GM18909 (cell line): ENCODE measurements at regions not wholly inside any gene's neighbourhood (a gene's known extent, or its start where the extent isn't known, plus 50 kb on each side); places are given as distances from the start of the nearest gene placed in this dataset.
"Not testable (repeated sequence)": the region's sequence is repeated elsewhere in the genome, so short reads cannot be mapped to it uniquely, and the experiment has no call there.

Source experiments
- ATAC-seq: cut with Tn5 transposase; IDR thresholded peaks from one replicate; pipeline ENCODE4 v1.9.1; 2021; ENCODE audit warnings: mild to moderate bottlenecking; ENCODE audit not compliant: unreplicated experiment, poor library complexity

DNA sequence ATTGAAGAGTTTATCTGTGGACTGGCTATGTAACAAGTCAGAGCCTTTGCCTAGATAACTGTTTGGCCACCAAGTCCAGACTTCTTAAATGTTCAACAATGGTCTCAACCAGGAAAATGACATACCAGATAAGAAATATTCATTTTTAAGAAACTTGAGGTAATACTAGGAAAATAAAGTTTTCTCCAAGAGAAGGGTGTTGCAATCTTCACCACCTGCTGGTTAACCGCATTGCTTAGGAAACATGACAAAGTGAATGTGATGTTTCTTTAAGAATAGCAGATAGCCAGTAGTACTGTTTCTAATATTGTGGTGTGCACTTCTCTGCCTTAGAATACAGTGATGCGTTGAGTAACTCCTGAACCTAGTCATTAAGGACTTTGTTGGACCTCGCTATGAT is 321.5 kb upstream of the CADM2 start:
- no peak for ATAC-seq

DNA sequence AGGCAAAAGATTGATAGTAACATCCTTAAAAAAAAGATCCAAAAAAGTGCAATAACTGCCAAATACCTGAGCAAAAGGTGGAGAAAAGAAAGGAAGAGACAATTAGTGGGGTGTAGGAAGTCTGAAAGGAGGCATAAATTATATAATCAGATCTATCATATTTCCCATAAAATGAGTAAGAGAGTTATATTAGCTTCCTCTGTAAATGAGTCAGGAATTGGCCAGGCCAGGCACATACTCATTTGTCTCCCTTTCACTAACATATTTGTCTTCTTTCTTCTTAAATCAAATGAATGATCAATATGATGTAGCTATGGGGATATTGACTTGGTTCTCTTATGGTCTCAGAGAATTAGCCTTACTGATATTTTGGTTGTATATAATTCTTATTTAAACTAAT is 292.3 kb upstream of the CADM2 start:
- ATAC-seq, result no peak

DNA sequence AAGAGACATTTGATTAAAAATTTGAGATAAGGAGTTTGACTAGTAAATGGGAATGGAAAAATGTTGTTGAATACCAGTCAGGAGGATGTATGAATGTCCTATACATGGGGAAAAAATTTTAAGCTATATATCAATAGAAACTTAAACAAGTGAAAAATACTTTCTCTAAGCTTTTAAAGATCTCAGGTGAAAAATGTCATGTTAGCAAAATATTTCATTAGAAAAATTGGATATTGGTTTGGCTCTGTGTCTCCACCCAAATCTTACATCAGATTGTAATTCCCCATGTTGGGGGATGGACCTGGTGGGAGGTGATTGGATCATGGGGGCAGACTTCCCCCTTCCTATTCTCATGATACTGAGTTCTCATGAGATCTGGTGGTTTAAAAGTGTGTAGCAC is 279.6 kb upstream of the CADM2 start:
- no peak for ATAC-seq

- ATAC-seq, result no peak
Observed at GRCh38 chr3:84680700-84681099, 278.1 kb upstream of the CADM2 start.

- no peak for ATAC-seq
Observed at GRCh38 chr3:84683493-84683892, 275.3 kb upstream of the CADM2 start.

DNA sequence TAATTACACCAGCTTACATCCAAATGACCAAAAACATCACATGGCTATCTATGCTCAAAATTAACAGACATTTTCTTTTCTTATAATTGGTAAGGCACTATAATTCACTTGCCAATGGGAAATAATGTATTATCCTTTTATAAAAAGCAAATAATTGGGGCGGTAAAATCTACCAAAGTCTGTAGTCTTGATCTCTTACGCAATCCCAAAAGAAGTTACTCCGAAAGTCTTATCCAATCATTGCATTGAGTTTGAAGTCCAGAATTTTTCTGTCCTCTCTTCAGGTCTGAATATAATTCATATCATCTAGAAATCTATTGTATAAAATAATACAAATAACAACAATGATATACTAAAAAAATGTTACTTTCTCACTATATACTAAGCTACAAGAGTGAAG is 273.3 kb upstream of the CADM2 start:
- no peak for ATAC-seq

- no peak for ATAC-seq
Observed at GRCh38 chr3:84692261-84692660, 266.5 kb upstream of the CADM2 start.

- not testable (repeated sequence) for ATAC-seq
Observed at GRCh38 chr3:84710288-84710687, 248.5 kb upstream of the CADM2 start.

GRCh38 chr3:84717894-84718293 is 240.9 kb upstream of the CADM2 start:
- no peak for ATAC-seq

DNA sequence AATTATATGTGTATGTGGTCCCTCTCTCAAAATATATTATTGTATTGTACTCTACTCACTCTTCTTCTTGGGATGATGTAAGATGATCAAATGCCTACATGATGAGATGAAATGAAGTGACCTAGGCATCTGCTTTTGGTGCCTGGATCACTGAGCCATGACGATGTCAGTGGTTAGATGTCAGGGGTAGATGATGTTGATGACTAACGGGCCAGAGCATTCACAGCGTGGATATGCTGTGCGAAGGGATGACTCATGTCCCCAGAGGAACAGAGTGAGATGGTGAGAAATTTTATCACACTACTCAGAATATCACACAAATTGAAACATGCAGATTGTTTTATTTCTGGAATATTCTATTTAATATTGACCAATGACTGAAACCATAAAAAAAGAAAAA is 233.9 kb upstream of the CADM2 start:
- no peak for ATAC-seq

DNA sequence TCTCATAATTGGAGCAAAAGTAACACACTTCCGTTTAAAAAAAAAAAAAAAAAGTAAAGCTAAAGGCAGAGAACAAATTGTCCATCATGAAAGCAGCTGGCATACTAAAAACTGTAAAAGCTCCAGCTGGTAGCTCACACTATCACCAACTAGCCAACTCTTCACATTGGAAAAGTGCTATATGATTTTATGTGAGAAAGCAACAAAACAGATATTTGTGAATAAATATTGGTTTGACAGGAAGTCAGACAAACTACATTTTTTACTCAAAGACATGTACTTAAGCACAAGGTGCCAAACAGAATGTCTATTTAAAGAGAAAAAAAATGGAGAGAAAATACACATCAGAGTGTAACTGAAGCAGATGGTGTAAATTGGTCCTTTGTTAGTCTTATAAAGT is 231.2 kb upstream of the CADM2 start:
- ATAC-seq, result no peak

DNA sequence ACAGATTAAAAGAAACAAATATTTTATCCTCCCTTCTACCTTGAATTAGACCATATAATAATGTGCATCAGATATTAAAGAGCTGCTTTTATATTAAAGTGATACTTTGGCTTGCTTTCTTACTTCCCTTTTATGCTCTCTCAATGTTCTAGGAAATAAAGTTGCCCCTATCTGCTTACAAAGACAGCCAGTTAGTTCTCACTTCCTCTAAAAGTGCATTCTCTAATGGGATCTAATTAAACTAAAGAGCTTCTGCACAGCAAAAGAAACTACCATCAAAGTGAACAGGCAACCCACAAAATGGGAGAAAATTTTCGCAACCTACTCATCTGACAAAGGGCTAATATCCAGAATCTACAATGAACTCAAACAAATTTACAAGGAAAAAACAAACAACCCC is 224.1 kb upstream of the CADM2 start:
- ATAC-seq, result not testable (repeated sequence)

DNA sequence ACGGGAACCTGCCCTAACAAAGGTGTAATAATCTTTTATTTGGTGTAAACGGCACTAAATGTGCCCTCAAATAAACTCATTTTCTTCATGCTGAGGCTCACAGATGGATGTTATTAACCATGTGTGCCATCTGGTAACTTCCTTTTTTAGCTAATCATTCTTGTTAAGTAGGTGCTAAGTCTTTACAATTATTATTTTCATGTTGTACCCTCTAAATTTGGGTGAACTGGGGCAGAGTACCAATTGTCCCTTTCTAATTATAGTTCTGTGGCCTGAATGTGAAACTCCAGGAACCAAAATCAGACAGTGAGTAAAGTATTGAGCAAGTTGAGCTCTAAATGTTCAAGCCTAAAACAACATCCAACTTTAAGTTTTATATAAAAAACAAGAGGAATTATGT is 220.7 kb upstream of the CADM2 start:
- no peak for ATAC-seq

DNA sequence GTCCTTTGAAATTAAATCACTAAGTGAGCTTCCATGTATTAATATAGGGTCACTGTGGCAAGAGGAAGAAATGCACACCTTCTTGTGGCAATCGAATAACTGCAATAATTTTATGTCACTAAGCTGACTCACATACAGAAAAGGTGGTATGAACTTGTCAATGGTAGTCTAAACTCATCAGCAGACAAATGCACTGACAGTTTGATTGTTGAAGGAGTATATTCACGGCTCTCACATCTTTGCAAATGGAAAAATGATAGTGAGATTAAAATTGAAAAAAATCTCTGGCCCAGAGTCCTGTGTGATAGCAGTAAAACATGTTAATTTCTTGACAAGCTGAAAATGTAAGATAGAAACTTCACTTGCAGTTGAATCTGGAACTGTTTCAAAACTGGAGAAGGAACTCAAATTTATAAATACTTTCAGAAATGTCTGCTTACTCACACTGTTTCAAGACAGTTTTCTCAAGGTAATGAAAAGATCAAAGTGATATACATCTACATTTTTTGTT is 215.8 kb upstream of the CADM2 start:
- ATAC-seq, result no peak

GRCh38 chr3:84744130-84744529 is 214.7 kb upstream of the CADM2 start:
- no peak for ATAC-seq

GRCh38 chr3:84755860-84756259 is 202.9 kb upstream of the CADM2 start:
- ATAC-seq, result no peak

GRCh38 chr3:84759361-84759760 is 199.4 kb upstream of the CADM2 start:
- no peak for ATAC-seq

DNA sequence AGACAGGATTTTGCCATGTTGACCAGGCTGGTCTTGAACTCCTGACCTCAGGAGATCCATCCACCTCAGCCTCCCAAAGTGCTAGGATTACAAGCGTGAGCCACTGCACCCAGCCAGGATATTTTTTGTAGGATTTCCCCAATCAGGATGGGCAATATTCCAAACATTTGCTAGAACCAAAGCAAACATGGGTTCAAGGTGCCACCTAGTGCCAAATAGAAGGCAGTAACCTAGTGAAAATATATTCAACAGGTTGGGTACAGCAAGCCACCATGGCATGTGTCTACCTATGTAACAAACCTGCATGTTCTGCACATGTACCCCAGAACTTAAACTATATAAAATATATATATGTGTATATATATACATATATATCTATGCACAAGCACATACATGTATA is 185.9 kb upstream of the CADM2 start:
- ATAC-seq, result no peak

DNA sequence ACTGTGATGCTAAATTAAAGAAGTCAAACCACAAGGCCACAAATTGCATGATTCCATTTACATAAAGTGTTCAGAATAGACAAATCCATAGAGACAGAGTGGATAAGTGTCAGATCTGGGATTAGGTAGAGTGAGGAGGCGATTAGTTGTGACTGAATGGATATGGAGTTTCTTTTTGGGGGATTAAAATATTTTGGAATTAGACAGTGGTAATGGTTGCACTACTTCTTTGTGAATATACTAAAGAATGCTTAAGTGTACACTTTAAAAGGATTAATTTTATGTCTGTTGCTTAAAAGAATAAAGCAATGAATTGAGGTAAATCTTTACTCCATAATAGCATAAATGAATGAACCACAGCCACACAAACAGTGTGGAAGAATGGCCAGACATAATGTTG is 175.5 kb upstream of the CADM2 start:
- no peak for ATAC-seq

DNA sequence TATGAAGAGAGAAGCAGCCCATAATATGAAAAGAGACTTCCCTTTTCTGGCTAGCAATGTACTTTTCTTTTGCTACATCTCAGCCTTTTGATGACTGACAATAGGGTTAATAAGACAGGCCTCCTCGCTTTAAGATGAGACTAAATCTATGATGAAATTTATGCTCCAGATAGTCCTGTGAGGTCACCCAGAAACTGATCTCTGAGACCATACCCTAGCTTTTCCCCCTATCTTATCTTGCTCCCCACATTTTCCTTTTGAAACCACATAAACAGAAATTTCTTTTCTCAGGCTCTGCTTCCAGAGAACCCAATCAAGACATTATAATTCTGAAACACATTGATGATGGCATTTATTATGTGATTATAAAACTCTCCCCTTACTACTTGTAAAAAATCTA is 168.8 kb upstream of the CADM2 start:
- ATAC-seq, result no peak

- no peak for ATAC-seq
Observed at GRCh38 chr3:84806958-84807357, 151.8 kb upstream of the CADM2 start.

DNA sequence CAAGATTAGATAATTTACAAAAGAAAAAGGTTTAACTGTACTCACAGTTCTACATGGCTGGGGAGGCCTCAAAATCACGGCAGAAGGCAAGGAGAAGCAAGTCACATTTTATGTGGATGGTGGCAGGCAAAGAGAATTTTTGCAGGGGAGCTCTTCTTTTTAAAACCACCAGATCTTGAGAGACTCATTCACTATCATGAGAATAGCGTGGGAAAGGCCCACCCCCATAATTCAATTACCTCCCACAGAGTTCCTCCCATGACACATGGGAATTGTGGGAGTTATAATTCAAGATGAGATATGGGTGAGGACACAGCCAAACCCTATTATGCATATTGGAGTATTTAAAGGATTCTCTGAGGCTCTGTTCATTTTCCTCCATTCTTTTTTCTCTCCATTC is 138.7 kb upstream of the CADM2 start:
- ATAC-seq, result no peak

GRCh38 chr3:84820906-84821305 is 137.9 kb upstream of the CADM2 start:
- ATAC-seq, result no peak
